Fibroblast of lung (primary cell): ENCODE measurements at regions not wholly inside any gene's neighbourhood (a gene's known extent, or its start where the extent isn't known, plus 50 kb on each side); places are given as distances from the start of the nearest gene placed in this dataset.

ENCODE experiments used
- DNase-seq, 2 donors: peaks; one replicate each; pipeline versions ENCODE4 v3.0.0 to v3.0.0-alpha.2; 2010; ENCODE audit warnings: low read depth in 2 of 2
- H2AFZ ChIP-seq: 2 replicates; pipeline ENCODE4 v1.5.1; 2012; ENCODE audit warnings: low read length, control low read depth, inconsistent platforms
- H3K27ac ChIP-seq: 2 replicates; pipeline ENCODE4 v1.5.1; 2011; ENCODE audit warnings: low read length, control low read depth; ENCODE audit not compliant: insufficient read depth
- H3K27me3 ChIP-seq: 2 replicates; pipeline ENCODE4 v1.5.1; 2011; ENCODE audit warnings: mild to moderate bottlenecking, low read length; ENCODE audit not compliant: control insufficient read depth, insufficient read depth
- H3K36me3 ChIP-seq: 2 replicates; pipeline ENCODE4 v1.5.1; 2011; ENCODE audit warnings: low read length; ENCODE audit not compliant: control insufficient read depth, insufficient read depth
- H3K4me1 ChIP-seq: 2 replicates; pipeline ENCODE4 v1.5.1; 2011; ENCODE audit warnings: low read length; ENCODE audit not compliant: control insufficient read depth, insufficient read depth; ENCODE audit errors: extremely low read depth
- H3K4me2 ChIP-seq: 2 replicates; pipeline ENCODE4 v1.5.1; 2011; ENCODE audit warnings: low read length, control low read depth; ENCODE audit not compliant: insufficient read depth; ENCODE audit errors: extremely low read depth
- H3K4me3 ChIP-seq, 4 experiments: fragments of 200-600 bp in 1 of 4; sonication (generic) in 1 of 4; replicated peaks in 1 of 4; 2 replicates each; pipeline ENCODE4 v1.5.1; 2011 to 2016; ENCODE audit warnings: low read length in 4 of 4, low read depth in 3 of 4, mild to moderate bottlenecking in 3 of 4, control low read depth in 2 of 4, inconsistent platforms in 1 of 4, mixed read lengths in 1 of 4; ENCODE audit not compliant: insufficient read depth in 1 of 4; ENCODE audit errors: control extremely low read depth in 1 of 4
- H3K79me2 ChIP-seq: 2 replicates; pipeline ENCODE4 v1.5.1; 2012; ENCODE audit warnings: mild to moderate bottlenecking, low read length, inconsistent platforms; ENCODE audit not compliant: control insufficient read depth, insufficient read depth
- H3K9ac ChIP-seq: 2 replicates; pipeline ENCODE4 v1.5.1; 2011; ENCODE audit warnings: mild to moderate bottlenecking, low read length, control low read depth; ENCODE audit not compliant: insufficient read depth
- H3K9me3 ChIP-seq: 2 replicates; pipeline ENCODE4 v1.5.1; 2012; ENCODE audit warnings: low read depth, low read length; ENCODE audit not compliant: control insufficient read depth, insufficient read depth
- H4K20me1 ChIP-seq: 2 replicates; pipeline ENCODE4 v1.5.1; 2011; ENCODE audit warnings: low read length; ENCODE audit not compliant: control insufficient read depth, insufficient read depth; ENCODE audit errors: extremely low read depth
- CTCF ChIP-seq, 2 donors: IDR thresholded peaks in 1 of 2; conservative IDR thresholded peaks in 1 of 2; 1 replicate in 1 of 2; 2 replicates in 1 of 2; pipeline ENCODE4 v1.5.1; 2011 to 2012; ENCODE audit warnings: low read length in 2 of 2, control low read depth in 1 of 2, inconsistent platforms in 1 of 2, low read depth in 1 of 2, mild to moderate bottlenecking in 1 of 2
- EZH2 ChIP-seq: IDR thresholded peaks from 2 replicates; pipeline ENCODE4 v1.5.1; 2012; ENCODE audit warnings: low read length, control low read depth, mild to moderate bottlenecking; ENCODE audit errors: missing control alignments

GRCh38 chr6:71529026-71529425 lies 240.4 kb downstream of the OGFRL1 start:
- no peaks in the 10 kb centered on the region for H3K9me3 ChIP-seq
- H3K79me2 ChIP-seq: no peaks in the 10 kb centered on the region
- no peak for DNase-seq
- H3K9ac ChIP-seq: no peak overlapping the region
- H3K4me1 ChIP-seq: no peaks in the 10 kb centered on the region
- no peaks in the 10 kb centered on the region for H4K20me1 ChIP-seq
- H3K4me2 ChIP-seq: no peak overlapping the region
- H2AFZ ChIP-seq: no peak overlapping the region
- H3K36me3 ChIP-seq: no peaks in the 10 kb centered on the region
- no peak overlapping the region for H3K4me3 ChIP-seq
- no peaks in the 10 kb centered on the region for H3K27me3 ChIP-seq
- no peak overlapping the region for H3K27ac ChIP-seq
- TF ChIP-seq CTCF (conservative IDR thresholded peaks at IDR 0.05 in 1 of 2, IDR thresholded peaks at IDR 0.05 in 1 of 2; ENCODE audit: low read depth in 1 of 2, low read length in 2 of 2) (no peak), EZH2 (no peak)

- no peaks in the 10 kb centered on the region for H3K36me3 ChIP-seq
- H3K9me3 ChIP-seq: no peaks in the 10 kb centered on the region
- H3K4me1 ChIP-seq: no peaks in the 10 kb centered on the region
- H4K20me1 ChIP-seq: no peaks in the 10 kb centered on the region
- H3K79me2 ChIP-seq: no peaks in the 10 kb centered on the region
- H3K27me3 ChIP-seq: no peaks in the 10 kb centered on the region
- no peak overlapping the region for H3K4me3 ChIP-seq
- no peak overlapping the region for H2AFZ ChIP-seq
- TF ChIP-seq EZH2: no peak
- TF ChIP-seq CTCF (conservative IDR thresholded peaks at IDR 0.05 in 1 of 2, IDR thresholded peaks at IDR 0.05 in 1 of 2; ENCODE audit: low read depth in 1 of 2, low read length in 2 of 2): no peak
- H3K27ac ChIP-seq: no peak overlapping the region
- DNase-seq: no peak
- H3K9ac ChIP-seq: no peak overlapping the region
- no peak overlapping the region for H3K4me2 ChIP-seq
Measured at GRCh38 chr6:71529769-71530168, 241.2 kb downstream of the OGFRL1 start.

DNA sequence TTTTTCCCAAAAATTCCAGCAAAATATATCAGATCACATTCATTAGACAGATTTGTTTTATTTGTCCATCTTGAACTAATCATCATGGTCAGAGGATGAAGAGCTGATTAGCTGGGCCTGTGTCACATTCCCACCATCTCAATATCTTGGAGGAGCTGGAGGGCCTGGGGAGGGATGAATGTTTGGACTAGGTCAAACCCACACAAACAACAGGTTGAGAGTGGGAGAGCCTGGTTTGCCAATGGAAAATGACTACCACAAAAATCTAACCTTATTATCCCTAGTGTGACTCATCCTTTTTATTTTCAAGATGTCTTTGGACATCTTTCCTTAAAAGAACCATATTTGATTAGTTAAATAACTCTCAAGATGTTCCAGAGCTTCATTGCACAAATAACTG lies 242.4 kb downstream of the OGFRL1 start:
- DNase-seq: peak in 1 of 2 donors; percentile 38
- Histone ChIP-seq H4K20me1 (no peaks in the 10 kb centered on the region), H3K27ac (no peak overlapping the region), H3K4me2 (no peak overlapping the region), H3K27me3 (no peaks in the 10 kb centered on the region), H3K9me3 (no peaks in the 10 kb centered on the region), H3K4me1 (no peaks in the 10 kb centered on the region), H2AFZ (no peak overlapping the region), H3K36me3 (no peaks in the 10 kb centered on the region), H3K9ac (no peak overlapping the region), H3K79me2 (no peaks in the 10 kb centered on the region), H3K4me3 (no peak overlapping the region)
- TF ChIP-seq EZH2 (no peak), CTCF (conservative IDR thresholded peaks at IDR 0.05 in 1 of 2, IDR thresholded peaks at IDR 0.05 in 1 of 2; ENCODE audit: low read depth in 1 of 2, low read length in 2 of 2) (no peak)
